Activated naive CD4-positive, alpha-beta T cell treated with anti-CD3 and anti-CD28 coated beads for 36 hours (primary cell): ENCODE measurements at regions not wholly inside any gene's neighbourhood (a gene's known extent, or its start where the extent isn't known, plus 50 kb on each side); places are given as distances from the start of the nearest gene placed in this dataset.
A peak's percentile ranks its signal among the peaks of the same experiment; 100 is the strongest.
"Not testable (repeated sequence)": the region's sequence is repeated elsewhere in the genome, so short reads cannot be mapped to it uniquely, and the experiment has no call there.

Source experiments
- CTCF ChIA-PET: fragments of 350-600 bp; sonication (Branson Sonifier 250); formaldehyde crosslinking; loops from one replicate; lab custom pipeline; 2021; ENCODE audit warnings: antibody characterized with exemption; lab: Charles Lee
- DNase-seq: peaks from one replicate; pipeline ENCODE4 v3.0.0-alpha.2; 2020
- H3K27ac Mint-ChIP-seq: one replicate; pipeline ENCODE4 v1.8.0; 2021; ENCODE audit warnings: mild to moderate bottlenecking, mixed read lengths
- H3K27me3 Mint-ChIP-seq: one replicate; pipeline ENCODE4 v1.8.0; 2021; ENCODE audit warnings: low read depth, mixed read lengths
- H3K36me3 Mint-ChIP-seq: one replicate; pipeline ENCODE4 v1.8.0; 2021; ENCODE audit warnings: low read depth, mixed read lengths
- H3K4me1 Mint-ChIP-seq: one replicate; pipeline ENCODE4 v1.8.0; 2021; ENCODE audit warnings: low read depth, mixed read lengths
- H3K4me3 Mint-ChIP-seq: one replicate; pipeline ENCODE4 v1.8.0; 2021; ENCODE audit warnings: mild to moderate bottlenecking, moderate library complexity, mixed read lengths
- H3K9me3 Mint-ChIP-seq: one replicate; pipeline ENCODE4 v1.8.0; 2021; ENCODE audit warnings: mixed read lengths
- intact Hi-C: fragments of 100-400 bp; cut with micrococcal nuclease; formaldehyde crosslinking; loops from one replicate; pipeline ENCODE4 v1.15.1; 2023

- CTCF ChIA-PET = interaction anchor here (0.9 kb wide), 1 partner anchor 1033 kb away, joined by 3 read pairs; no protein-coding TSS in a partner anchor
- Mint-ChIP-seq H3K9me3 (no peaks in the 10 kb centered on the region), H3K27ac (no peak overlapping the region), H3K36me3 (no peaks in the 10 kb centered on the region), H3K27me3 (no peaks in the 10 kb centered on the region), H3K4me1 (no peaks in the 10 kb centered on the region), H3K4me3 (no peak overlapping the region)
- intact Hi-C loops = loop anchor here (2.0 to 5.0 kb wide), 2 partner anchors 801 to 1033 kb away; partner anchors contain the start of gene PTH2R
- peak; percentile 23 for DNase-seq
These were observed 215.6 kb upstream of the MAP2 start for GRCh38 chr2:209208211-209208610.

DNA sequence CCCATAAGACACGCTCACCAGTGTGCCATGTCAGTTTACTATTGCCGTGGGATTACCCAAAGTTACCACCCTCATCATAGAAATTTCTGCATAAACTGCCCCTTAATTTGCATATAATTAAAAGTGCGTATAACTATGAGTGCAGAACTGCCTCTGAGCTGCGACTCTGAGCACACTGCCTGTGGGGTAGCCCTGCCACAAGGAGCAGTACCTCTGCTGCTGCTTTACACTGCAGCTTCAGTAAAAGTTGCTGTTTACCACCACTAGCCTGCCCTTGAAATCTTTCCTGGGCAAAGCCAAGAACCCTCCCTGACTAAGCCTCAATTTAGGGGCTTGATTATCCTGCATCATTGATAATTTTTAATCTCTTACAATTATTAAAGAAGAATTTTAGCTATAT lies 213.9 kb upstream of the MAP2 start:
- no peaks in the 10 kb centered on the region for H3K4me1 Mint-ChIP-seq
- H3K36me3 Mint-ChIP-seq = no peaks in the 10 kb centered on the region
- H3K27me3 Mint-ChIP-seq = no peaks in the 10 kb centered on the region
- no peak overlapping the region for H3K27ac Mint-ChIP-seq
- intact Hi-C loops = loop anchor here (2.0 to 5.0 kb wide), 2 partner anchors 803 to 1035 kb away; partner anchors contain the start of gene PTH2R
- no peak for DNase-seq
- CTCF ChIA-PET = no interaction called here
- no peak overlapping the region for H3K4me3 Mint-ChIP-seq
- no peaks in the 10 kb centered on the region for H3K9me3 Mint-ChIP-seq

- no peak overlapping the region for H3K4me3 Mint-ChIP-seq
- H3K36me3 Mint-ChIP-seq = no peaks in the 10 kb centered on the region
- H3K27ac Mint-ChIP-seq = no peak overlapping the region
- H3K27me3 Mint-ChIP-seq = no peaks in the 10 kb centered on the region
- H3K9me3 Mint-ChIP-seq = no peaks in the 10 kb centered on the region
- intact Hi-C loops = no loop called here
- CTCF ChIA-PET = no interaction called here
- no peak for DNase-seq
- H3K4me1 Mint-ChIP-seq = no peaks in the 10 kb centered on the region
These were observed 193.3 kb upstream of the MAP2 start for GRCh38 chr2:209230560-209230959.

- DNase-seq = no peak
- Mint-ChIP-seq H3K4me3 (no peak overlapping the region), H3K27me3 (no peaks in the 10 kb centered on the region), H3K27ac (no peak overlapping the region), H3K36me3 (no peaks in the 10 kb centered on the region), H3K4me1 (no peaks in the 10 kb centered on the region), H3K9me3 (peaks cover 5% of the 10 kb centered on the region)
- intact Hi-C loops = no loop called here
- CTCF ChIA-PET = interaction anchor here (0.7 kb wide), 1 partner anchor 10 kb away, joined by 3 read pairs; no protein-coding TSS in a partner anchor
These were observed 187.5 kb upstream of the MAP2 start for GRCh38 chr2:209236377-209236776.

DNA sequence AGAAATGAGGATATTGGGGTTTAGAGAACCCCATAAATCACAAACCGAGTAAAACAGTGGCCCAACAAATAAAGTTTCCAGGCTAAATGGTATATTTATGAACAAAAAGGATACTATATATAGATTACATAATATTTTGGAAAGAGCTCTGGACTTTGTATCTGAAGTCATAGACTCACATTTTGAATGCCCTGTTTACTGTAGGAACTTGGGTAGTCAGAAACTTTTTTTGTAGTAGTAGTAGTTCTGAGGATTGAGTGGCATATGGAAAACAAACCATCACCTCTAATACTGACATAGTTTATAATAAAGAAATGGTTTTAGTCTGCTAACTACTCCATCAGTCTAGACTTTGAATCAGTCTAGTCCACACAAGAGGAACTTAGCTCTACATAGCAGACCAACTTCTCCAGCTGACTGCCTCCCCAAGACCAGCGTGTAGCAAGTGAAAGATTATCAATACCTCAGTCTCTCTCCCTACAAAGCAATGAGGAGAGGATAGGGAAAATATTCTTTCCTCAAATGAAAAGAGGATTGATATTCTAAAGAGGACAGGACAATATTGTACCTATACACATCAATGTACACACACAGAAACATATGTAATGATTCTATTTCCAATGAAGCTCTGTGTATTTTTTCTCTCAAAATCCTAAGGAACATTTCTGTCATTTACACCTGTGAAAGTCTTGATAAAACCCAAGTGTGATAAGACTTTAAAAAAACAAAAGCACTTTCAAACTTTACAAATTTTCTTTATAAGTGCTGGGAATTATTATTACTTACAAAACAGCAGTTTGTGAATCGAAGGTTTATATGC lies 184.9 kb upstream of the MAP2 start:
- Mint-ChIP-seq H3K27me3 (no peaks in the 10 kb centered on the region), H3K36me3 (no peaks in the 10 kb centered on the region), H3K4me1 (no peaks in the 10 kb centered on the region), H3K4me3 (no peak overlapping the region), H3K27ac (no peak overlapping the region), H3K9me3 (peaks cover 5% of the 10 kb centered on the region)
- intact Hi-C loops = no loop called here
- no peak for DNase-seq
- CTCF ChIA-PET = no interaction called here

GRCh38 chr2:209239585-209239938 lies 184.3 kb upstream of the MAP2 start:
- Mint-ChIP-seq H3K27ac (no peak overlapping the region), H3K4me3 (no peak overlapping the region), H3K36me3 (no peaks in the 10 kb centered on the region), H3K9me3 (peaks cover 5% of the 10 kb centered on the region), H3K4me1 (no peaks in the 10 kb centered on the region), H3K27me3 (no peaks in the 10 kb centered on the region)
- intact Hi-C loops = no loop called here
- no peak for DNase-seq
- CTCF ChIA-PET = interaction anchor here (1.0 kb wide), 1 partner anchor 70 kb away, joined by 4 read pairs; no protein-coding TSS in a partner anchor

GRCh38 chr2:209240204-209240603 lies 183.6 kb upstream of the MAP2 start:
- no peak for DNase-seq
- no peaks in the 10 kb centered on the region for H3K4me1 Mint-ChIP-seq
- no peaks in the 10 kb centered on the region for H3K27me3 Mint-ChIP-seq
- peaks cover 5% of the 10 kb centered on the region for H3K9me3 Mint-ChIP-seq
- CTCF ChIA-PET = interaction anchor here (1.0 kb wide), 1 partner anchor 69 kb away, joined by 4 read pairs; no protein-coding TSS in a partner anchor
- intact Hi-C loops = no loop called here
- H3K27ac Mint-ChIP-seq = no peak overlapping the region
- H3K36me3 Mint-ChIP-seq = no peaks in the 10 kb centered on the region
- H3K4me3 Mint-ChIP-seq = no peak overlapping the region

DNA sequence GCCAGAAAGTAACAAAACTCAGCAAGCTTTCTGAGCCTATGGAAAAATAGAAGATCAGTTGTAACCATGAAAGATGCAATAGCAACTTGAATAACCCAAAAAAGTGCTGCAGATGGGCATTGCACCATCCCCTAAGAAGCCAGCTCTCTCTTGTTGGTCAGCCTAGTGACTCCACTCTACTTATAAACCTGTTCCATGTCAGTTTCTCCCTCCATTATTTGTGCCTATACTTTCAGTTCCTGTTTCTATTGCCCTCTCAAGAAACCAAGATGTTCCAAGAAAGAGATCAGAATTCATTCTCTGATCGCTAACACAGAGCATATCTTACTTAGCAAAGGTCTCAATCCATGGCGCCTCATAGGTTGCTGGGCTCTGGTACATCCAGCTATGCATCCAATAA lies 170.3 kb upstream of the MAP2 start:
- no peaks in the 10 kb centered on the region for H3K4me1 Mint-ChIP-seq
- CTCF ChIA-PET = no interaction called here

DNA sequence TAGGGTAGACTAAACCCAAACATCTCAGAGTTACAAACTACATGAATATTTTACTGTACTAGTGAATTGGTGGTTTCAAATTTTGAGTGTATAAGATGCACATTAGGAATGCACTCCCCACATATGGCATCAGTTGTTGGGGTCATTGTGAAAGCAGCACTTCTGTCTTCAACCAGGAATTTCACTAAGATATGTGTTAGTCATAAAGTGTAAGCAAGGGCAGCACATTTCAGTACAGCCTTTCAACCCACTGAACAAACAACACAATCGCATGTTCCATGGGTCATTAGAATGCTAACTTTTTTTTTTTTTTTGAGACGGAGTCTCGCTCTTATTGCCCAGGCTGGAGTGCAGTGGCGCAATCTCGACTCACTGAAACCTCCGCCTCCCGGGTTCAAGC lies 164.1 kb upstream of the MAP2 start:
- Mint-ChIP-seq H3K4me1 (no peaks in the 10 kb centered on the region), H3K9me3 (peaks cover 1% of the 10 kb centered on the region)

More for the DNA sequence above, 170.3 kb upstream of the MAP2 start:
- no peak for DNase-seq
- no peaks in the 10 kb centered on the region for H3K36me3 Mint-ChIP-seq
- H3K9me3 Mint-ChIP-seq = no peaks in the 10 kb centered on the region
- H3K27me3 Mint-ChIP-seq = no peaks in the 10 kb centered on the region
- no peak overlapping the region for H3K4me3 Mint-ChIP-seq
- intact Hi-C loops = no loop called here
- no peak overlapping the region for H3K27ac Mint-ChIP-seq

DNA sequence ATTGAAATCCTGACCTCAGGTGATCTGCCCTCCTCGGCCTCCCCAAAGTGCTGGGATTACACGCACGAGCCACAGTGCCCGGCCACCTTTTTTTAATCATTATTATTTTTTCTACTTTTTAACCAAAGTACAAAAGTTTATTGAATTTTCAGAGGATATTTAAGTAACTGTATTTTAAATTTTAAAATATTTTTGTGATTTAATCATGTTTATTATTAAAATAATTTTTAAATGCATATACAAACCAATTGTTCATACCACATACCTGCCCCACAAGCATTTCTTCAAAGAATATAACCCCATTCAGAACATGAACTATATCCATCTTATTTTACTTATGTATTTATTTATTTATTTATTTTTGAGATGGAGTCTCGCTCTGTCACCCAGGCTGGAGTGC lies 163.6 kb upstream of the MAP2 start:
- CTCF ChIA-PET = no interaction called here

More for the DNA sequence above, 164.1 kb upstream of the MAP2 start:
- no peaks in the 10 kb centered on the region for H3K36me3 Mint-ChIP-seq
- no peak overlapping the region for H3K4me3 Mint-ChIP-seq
- no peak for DNase-seq
- intact Hi-C loops = no loop called here
- H3K27me3 Mint-ChIP-seq = no peaks in the 10 kb centered on the region
- CTCF ChIA-PET = no interaction called here
- no peak overlapping the region for H3K27ac Mint-ChIP-seq

DNA sequence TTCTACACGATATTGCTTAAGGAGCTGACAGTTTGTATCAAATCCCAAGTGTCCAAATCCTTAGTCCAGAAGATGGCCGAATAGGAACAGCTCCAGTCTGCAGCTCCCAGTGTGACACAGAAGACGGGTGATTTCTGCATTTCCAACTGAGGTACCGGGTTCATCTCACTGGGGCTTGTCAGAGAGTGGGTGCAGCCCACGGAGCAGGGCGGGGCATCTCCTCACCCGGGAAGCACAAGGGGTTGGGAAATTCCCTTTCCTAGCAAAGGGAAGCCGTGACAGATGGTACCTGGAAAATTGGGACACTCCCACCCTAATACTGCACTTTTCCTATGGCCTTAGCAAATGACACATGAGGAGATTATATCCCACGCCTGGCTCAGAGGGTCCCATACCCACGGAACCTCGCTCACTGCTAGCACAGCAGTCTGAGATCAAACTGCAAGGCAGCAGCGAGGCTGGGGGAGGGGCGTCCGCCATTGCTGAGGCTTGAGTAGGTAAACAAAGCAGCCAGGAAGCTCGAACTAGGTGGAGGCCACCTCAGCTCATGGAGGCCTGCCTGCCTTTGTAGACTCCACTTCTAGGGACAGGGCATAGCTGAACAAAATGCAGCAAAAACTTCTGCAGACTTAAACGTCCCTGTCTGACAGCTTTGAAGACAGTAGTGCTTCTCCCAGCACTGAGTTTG lies 162.3 kb upstream of the MAP2 start:
- H3K27ac Mint-ChIP-seq, H3K36me3 Mint-ChIP-seq, H3K4me1 Mint-ChIP-seq, intact Hi-C loops, H3K9me3 Mint-ChIP-seq, H3K27me3 Mint-ChIP-seq, DNase-seq, CTCF ChIA-PET, H3K4me3 Mint-ChIP-seq: not testable (repeated sequence)

More for the DNA sequence above, 163.6 kb upstream of the MAP2 start:
- peaks cover 1% of the 10 kb centered on the region for H3K9me3 Mint-ChIP-seq
- H3K36me3 Mint-ChIP-seq = no peaks in the 10 kb centered on the region
- no peak for DNase-seq
- intact Hi-C loops = no loop called here
- no peak overlapping the region for H3K27ac Mint-ChIP-seq
- no peak overlapping the region for H3K4me3 Mint-ChIP-seq
- H3K4me1 Mint-ChIP-seq = no peaks in the 10 kb centered on the region
- H3K27me3 Mint-ChIP-seq = no peaks in the 10 kb centered on the region

DNA sequence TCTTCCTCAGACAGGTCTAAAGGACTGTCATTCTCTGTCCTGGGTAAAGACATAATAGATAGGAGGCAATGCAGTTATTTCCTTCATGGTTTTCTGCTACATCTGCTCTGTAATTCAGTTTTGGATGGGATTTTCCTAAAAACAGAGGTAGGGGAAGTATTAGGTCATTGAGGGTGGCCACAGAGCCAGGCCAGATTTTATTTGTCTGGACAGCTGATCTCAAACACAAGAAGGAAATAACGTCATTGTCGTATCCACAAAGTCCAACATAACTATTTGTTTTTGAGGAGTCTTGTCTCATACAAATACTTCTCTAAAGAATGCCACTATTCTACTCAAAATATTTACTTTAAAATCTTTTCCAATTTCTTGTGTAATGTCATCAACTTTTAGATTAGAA lies 154.8 kb upstream of the MAP2 start:
- no peak for DNase-seq
- Mint-ChIP-seq H3K9me3 (peaks cover 7% of the 10 kb centered on the region), H3K27ac (no peak overlapping the region)

More for the DNA sequence above, 154.8 kb upstream of the MAP2 start:
- H3K4me3 Mint-ChIP-seq = no peak overlapping the region
- intact Hi-C loops = no loop called here
- no peaks in the 10 kb centered on the region for H3K27me3 Mint-ChIP-seq
- no peaks in the 10 kb centered on the region for H3K4me1 Mint-ChIP-seq
- no peaks in the 10 kb centered on the region for H3K36me3 Mint-ChIP-seq
- CTCF ChIA-PET = no interaction called here
